ENCODE measurements at regions not wholly inside any gene's neighbourhood (a gene's known extent, or its start where the extent isn't known, plus 50 kb on each side); places are given as distances from the start of the nearest gene placed in this dataset.
"Not testable (repeated sequence)": the region's sequence is repeated elsewhere in the genome, so short reads cannot be mapped to it uniquely, and the experiment has no call there.

DNA sequence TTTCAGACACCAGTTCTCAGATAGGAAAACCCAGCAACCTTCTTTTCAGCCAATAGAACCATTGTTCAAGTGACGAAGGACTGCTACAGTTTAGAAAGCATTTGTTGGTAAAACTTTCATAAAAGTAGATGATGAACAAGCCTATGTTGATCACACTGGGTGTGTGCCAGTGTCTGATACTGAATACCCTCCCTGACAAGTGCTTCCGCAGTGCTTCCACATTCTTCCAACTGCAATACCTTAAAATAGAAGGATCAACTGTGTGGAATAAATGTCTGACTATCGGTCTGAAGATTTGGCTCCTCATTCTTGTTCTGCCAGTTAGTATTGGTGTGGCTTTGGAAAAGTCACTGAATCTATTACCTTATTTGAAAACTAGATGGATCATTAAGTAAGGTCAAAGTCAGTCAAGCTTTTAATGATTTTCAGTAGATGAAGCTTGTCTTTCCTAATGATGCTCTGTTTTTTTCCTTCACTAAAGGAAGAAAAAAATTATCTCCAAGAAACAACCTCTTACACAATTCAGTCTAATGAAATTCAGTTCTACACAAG is 479.4 kb upstream of the CBLB start:
- no peak for DNase-seq (ENCODE audit: low spot score)

DNA sequence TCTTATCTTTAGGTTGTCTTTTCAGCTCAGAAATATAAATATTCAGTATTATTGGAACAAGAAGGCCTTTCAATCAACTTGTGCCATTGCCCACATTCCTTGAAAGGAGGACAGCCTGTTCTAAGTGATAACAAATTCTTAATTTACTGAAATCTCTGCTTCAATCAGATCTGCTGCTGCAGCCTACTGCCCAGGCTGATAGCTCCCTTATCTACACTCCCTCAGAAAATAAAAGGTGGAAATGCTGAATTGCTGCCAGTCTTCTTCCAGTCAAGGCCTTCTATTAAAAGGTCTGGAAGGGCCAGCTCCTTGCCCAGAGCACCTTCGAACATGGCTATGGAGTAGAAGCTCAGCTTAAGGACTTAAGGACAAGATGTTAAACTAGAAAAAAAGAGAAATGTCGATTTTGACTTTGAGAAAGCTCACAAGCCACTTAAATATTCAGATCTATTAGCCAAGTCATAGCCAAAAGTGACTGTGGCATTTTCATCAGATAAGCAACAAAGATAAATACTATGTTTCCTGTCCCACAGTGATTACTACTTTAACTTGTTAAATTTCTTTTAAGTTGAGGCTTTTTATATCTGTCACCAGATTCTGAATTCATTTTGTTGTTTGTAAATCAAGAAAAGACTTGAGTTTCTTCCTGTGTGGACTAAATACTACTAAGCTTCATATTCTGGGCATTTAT is 480.5 kb upstream of the CBLB start:
- no peak for DNase-seq (ENCODE audit: low spot score)

- DNase-seq (ENCODE audit: low spot score) = no peak
Observed at GRCh38 chr3:106355873-106356272, 487.1 kb upstream of the CBLB start.

DNA sequence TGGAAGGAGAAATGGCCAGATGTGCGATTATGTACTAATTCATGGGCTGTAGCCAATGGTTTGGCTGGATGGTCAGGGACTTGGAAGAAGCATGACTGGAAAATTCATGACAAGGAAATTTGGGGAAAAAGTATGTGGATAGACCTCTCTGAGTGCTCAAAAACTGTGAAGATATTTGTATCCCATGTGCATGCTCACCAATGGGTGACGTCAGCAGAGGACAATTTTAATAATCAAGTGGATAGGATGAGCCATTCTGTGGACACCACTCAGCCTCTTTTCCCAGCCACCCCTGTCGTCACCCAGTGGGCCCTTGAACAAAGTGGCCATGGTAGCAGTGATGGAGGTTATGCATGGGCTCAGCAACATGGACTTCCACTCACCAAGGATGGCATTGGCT is 490.9 kb upstream of the CBLB start:
- DNase-seq (ENCODE audit: low spot score) = no peak

DNA sequence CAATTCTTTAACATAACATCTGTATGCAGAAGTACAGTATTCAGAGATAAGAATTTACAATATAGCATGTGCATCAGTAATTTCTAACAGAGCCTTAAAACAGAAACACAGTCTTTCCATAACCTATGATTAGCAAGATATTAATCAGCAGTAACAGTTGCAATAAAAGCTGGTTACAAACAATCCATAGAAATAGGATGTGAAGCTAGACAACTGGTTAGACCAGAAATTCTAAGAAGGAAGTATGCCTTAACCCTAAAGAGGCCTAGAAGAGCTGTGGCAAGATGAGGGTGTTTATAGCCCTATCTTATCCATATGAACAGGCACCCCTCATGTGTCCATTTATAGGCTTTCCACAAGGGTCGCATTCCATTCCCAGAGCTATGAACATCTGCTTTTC is 492.1 kb upstream of the CBLB start:
- DNase-seq (ENCODE audit: low spot score) = not testable (repeated sequence)

GRCh38 chr3:106364477-106364876 is 495.7 kb upstream of the CBLB start:
- DNase-seq (ENCODE audit: low spot score) = no peak

DNA sequence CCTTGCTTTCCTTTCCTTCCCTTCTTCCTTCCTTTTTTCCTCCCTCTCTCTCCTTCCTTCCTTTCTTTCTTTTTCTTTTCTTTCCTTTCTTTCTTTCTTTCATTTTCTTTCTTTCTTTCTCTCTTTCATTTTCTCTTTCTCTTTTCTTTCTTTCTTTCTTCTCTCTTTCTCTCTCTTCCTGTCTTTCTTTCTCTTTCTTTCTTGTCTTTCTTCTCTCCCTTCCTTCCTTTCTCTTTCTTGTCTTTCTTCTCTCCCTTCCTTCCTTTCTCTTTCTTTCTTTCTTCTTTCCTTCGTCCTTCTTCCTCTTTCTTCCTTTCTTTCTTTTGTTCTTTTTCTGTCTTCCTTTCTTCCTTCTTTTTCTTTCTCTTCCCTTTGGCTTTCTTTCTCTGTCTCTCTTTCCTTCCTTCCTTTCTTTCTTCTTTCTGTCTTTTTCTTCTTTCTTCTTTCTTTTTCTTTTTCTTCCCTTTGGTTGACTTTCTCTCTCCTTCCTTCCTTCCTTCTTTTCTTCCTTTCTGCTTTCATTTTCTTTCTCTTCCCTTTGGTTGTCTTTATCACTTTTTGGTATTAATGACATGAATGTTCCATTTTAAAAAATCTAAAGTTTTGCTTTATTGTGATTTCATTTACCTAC is 496.4 kb upstream of the CBLB start:
- no peak for DNase-seq (ENCODE audit: low spot score)

DNA sequence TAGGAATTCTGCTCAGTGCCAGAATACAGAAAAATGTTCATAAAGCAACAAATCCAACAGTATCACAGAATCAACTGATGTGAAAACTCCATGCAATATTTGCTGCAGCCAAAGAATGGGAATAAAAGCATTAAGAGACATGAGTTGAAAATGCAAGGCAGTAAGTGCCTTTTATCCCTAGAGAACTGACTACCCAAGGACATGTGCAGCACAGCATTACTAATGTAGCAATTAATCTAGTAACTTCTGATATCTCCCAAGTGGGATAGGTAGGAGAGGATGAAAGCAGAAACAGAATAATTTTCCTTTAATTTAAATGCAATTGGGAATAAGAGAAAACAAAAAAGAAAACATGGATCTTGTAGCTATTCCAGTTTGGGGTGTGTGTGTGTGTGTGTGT is 497.5 kb upstream of the CBLB start:
- no peak for DNase-seq (ENCODE audit: low spot score)

DNA sequence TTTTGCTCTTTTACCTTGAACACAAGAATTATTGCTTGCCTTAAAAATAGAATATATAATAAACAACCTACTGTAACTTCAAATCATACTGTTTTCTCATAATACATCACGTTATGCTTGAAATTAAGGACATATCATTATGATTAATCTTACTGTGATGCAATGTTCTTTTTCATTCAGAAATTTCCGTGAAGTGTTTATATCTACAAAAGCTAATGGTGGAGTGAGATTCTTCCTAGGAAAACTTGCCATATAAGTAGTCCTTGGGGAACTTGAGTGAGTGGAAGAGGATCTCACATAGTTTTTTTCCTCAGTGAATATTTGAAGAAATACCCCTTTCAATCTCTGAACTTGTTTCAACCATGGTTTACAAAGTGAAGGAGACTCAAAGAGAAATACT is 498.7 kb upstream of the CBLB start:
- DNase-seq (ENCODE audit: low spot score) = no peak

GRCh38 chr3:106371221-106371970 is 502.6 kb upstream of the CBLB start:
- DNase-seq (ENCODE audit: low spot score) = no peak

- no peak for DNase-seq (ENCODE audit: low spot score)
Observed at GRCh38 chr3:106371971-106372805, 503.4 kb upstream of the CBLB start.

GRCh38 chr3:106372806-106373190 is 504.0 kb upstream of the CBLB start:
- no peak for DNase-seq (ENCODE audit: low spot score)

- no peak for DNase-seq (ENCODE audit: low spot score)
Observed at GRCh38 chr3:106376016-106376570, 507.3 kb upstream of the CBLB start.

- DNase-seq (ENCODE audit: low spot score) = no peak
Observed at GRCh38 chr3:106379251-106379750, 510.5 kb upstream of the CBLB start.

DNA sequence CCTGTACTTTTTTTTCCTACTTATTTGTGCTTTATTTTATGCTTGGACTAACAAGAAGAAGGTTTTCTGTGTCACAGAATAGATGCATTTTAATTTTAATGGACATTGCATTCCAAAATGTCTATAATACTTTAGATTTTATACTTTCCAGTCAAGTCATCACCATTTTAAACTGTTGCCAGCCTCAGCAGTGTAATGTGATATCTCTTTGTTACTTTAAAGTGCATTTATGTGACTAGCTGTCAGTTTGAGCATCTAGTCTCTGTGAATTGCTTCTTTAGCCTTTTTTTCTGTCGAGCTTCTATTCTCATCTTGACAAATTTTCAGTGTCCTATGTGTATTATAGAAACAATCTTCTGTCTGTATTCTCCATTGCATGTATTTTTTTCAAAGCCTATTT is 511.4 kb upstream of the CBLB start:
- no peak for DNase-seq (ENCODE audit: low spot score)

- DNase-seq (ENCODE audit: low spot score) = no peak
Observed at GRCh38 chr3:106381286-106381938, 512.6 kb upstream of the CBLB start.

- no peak for DNase-seq (ENCODE audit: low spot score)
Observed at GRCh38 chr3:106381939-106382335, 513.1 kb upstream of the CBLB start.

- DNase-seq (ENCODE audit: low spot score) = no peak
Observed at GRCh38 chr3:106386050-106386449, 517.2 kb upstream of the CBLB start.

DNA sequence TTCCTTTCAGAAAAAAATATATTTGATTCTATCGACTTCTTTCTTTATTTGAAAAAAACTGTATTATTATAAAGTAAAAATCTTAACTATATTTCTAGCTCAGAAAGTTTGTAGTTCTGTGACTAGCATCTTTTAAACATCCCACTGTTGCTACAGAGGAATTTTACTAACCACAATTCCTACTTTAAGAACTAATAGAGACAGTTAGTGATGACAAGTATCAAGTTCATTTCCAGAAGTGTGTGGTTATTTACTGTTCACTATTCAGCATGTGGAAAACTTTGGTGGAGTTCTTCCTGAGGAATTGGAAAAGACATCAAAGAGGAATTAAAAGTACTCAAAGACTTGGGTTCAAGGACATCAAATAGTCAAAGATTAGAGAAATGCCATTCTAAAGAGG is 524.1 kb upstream of the CBLB start:
- no peak for DNase-seq (ENCODE audit: low spot score)

DNA sequence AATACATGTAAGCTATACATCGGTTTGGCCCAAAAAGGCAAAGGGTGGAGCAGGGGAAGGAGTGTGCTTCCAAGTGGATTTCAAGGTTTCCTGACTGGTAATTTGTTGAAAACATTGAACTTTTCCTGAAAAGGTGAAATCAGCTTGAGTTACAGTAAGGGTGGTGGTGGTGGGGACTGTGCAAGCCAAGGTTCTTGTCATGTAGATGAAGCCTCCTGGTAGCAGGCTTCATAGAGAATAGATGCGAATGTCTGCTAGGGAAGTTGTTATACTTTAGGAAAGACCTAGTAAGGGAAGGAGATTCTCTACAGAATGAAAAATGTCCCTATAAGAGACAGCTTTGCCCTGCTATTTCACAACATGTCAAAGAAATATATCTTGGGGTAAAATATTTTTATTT is 528.2 kb upstream of the CBLB start:
- DNase-seq (ENCODE audit: low spot score) = no peak
